ENCODE measurements at regions not wholly inside any gene's neighbourhood (a gene's known extent, or its start where the extent isn't known, plus 50 kb on each side); places are given as distances from the start of the nearest gene placed in this dataset.

DNA sequence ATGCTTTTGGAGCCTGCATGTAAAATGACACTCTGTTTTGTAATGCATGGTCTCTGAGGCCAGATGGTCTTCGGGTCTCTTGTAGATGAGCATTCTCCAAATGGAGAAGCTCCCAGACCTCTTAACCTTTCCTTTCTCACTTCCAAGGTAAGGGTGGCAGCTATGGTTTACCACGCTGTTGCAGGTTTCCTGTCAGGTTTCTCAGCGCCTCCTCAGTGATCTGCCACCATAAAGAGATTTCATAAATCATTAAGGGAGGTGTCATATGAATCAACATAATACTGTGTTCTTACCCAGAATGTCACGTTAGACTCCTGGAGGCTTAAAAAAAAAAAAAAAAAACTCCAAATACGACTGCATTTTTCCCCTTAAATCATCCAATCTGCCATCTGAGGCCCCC, 787.4 kb upstream of the EEF2KMT start:
- Mint-ChIP-seq H3K4me3 (no peak overlapping the region), H3K9me3 (peaks cover 5 to 9% of the 10 kb centered on the region in 2 donors), H3K27me3 (no peaks in the 10 kb centered on the region), H3K36me3 (ENCODE audit: insufficient read depth) (no peaks in the 10 kb centered on the region), H3K4me1 (ENCODE audit: low read depth in 2 of 2) (no peaks in the 10 kb centered on the region), H3K27ac (no peak overlapping the region)
- ATAC-seq (replicated peaks) = no peak
- no peak for DNase-seq

DNA sequence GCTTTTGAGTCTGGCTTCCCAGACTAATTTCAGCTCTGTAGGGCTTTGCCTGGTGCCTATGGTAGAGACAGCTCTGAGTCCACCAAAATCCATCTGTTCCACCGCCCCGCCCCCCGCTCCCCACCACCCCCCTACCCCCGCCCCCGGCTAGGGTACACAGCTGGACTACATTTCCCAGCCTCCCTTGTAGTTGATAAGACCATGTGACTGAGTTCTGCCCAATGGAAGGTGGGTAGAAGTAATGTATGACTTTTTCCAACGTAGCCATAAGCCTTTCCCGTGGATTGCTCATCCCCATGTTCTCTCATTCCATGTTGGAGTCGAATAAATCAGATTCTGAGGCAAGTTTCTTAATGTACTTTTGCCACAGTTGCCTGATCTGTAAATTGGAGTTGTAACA, 786.7 kb upstream of the EEF2KMT start:
- no peaks in the 10 kb centered on the region for H3K4me1 Mint-ChIP-seq (ENCODE audit: low read depth in 2 of 2)
- DNase-seq (no peak), ATAC-seq (replicated peaks) (no peak)
- H3K9me3 Mint-ChIP-seq = peaks cover 5% of the 10 kb centered on the region in 2 donors
- H3K27ac Mint-ChIP-seq = no peak overlapping the region
- no peaks in the 10 kb centered on the region for H3K36me3 Mint-ChIP-seq (ENCODE audit: insufficient read depth)
- H3K27me3 Mint-ChIP-seq = no peaks in the 10 kb centered on the region
- no peak overlapping the region for H3K4me3 Mint-ChIP-seq

DNA sequence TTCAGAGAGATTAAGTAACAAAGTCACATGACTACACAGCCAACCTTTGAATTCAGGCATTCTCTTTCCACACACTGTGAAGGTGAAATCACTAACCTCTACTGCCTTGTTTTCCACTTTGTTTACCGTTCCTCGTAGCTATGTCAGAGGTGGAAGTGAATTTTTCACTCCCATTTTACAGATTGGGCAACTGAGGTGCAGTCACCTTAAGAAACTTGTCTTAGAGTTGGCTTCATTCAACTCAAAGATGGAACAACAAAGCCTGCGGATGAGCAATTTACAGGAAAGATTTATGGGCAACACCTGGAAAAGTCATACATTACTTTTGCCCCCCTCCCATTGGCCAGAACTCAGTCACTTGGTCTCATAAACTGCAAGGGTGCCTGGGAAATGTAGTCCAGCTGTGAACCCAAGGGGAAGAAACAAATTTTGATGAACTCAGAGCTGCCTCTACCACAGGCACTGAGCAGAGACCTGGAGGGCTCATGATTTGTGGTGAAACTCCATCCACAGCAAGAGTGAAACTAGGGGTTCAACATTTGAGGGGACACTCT, 784.6 kb upstream of the EEF2KMT start:
- Mint-ChIP-seq H3K27me3 (no peaks in the 10 kb centered on the region), H3K4me3 (no peak overlapping the region), H3K4me1 (ENCODE audit: low read depth in 2 of 2) (no peaks in the 10 kb centered on the region), H3K36me3 (ENCODE audit: insufficient read depth) (no peaks in the 10 kb centered on the region), H3K27ac (no peak overlapping the region), H3K9me3 (peaks cover 0 to 5% of the 10 kb centered on the region in 2 donors)
- ATAC-seq (replicated peaks) (no peak), DNase-seq (no peak)

DNA sequence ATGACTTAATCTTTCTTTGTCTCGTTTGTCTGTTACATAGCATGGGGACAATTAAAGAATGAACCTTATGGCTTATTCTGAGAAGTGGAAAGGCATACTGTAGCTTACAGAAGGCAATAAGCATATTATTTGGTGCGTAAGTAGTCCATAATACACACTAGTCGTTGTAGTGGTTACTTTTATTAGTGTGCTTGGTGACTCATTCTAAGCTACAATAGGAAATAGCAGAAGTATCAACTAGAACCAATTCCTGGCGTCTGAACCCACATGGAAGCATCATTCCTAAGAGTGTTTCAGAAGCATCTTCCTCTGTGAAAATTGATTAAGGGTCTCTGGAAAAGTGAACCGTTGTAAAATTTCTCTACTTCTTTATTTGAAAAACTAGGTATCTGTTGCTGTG, 777.8 kb upstream of the EEF2KMT start:
- ATAC-seq (replicated peaks) (no peak), DNase-seq (no peak)
- H3K4me1 Mint-ChIP-seq (ENCODE audit: low read depth in 2 of 2) = no peaks in the 10 kb centered on the region
- no peaks in the 10 kb centered on the region for H3K36me3 Mint-ChIP-seq (ENCODE audit: insufficient read depth)
- H3K27ac Mint-ChIP-seq = no peak overlapping the region
- peaks cover 9 to 21% of the 10 kb centered on the region in 2 donors for H3K9me3 Mint-ChIP-seq
- no peaks in the 10 kb centered on the region for H3K27me3 Mint-ChIP-seq
- H3K4me3 Mint-ChIP-seq = no peak overlapping the region

DNA sequence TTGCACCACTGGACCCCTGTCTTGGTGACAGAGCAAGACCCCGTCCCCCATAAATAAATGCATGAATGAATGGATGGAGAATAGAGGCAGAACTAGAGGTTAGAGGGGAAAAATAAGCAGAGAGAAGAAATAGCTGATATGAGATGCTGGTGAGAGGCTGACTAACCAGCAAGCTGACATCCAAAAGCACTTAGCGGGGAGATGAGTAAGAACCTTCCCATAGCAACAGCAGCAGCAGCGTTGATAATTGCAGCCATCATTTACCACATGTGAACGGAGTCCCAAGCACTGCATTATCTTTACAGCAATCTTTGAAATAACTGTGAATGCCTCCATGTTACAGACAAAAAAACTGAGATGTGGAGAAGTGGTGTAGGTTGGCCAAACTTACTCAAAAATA, 777.3 kb upstream of the EEF2KMT start:
- ATAC-seq (replicated peaks) = no peak
- Mint-ChIP-seq H3K9me3 (peaks cover 9 to 21% of the 10 kb centered on the region in 2 donors), H3K27ac (no peak overlapping the region), H3K4me1 (ENCODE audit: low read depth in 2 of 2) (no peaks in the 10 kb centered on the region), H3K27me3 (no peaks in the 10 kb centered on the region), H3K36me3 (ENCODE audit: insufficient read depth) (no peaks in the 10 kb centered on the region), H3K4me3 (no peak overlapping the region)
- DNase-seq = no peak

DNA sequence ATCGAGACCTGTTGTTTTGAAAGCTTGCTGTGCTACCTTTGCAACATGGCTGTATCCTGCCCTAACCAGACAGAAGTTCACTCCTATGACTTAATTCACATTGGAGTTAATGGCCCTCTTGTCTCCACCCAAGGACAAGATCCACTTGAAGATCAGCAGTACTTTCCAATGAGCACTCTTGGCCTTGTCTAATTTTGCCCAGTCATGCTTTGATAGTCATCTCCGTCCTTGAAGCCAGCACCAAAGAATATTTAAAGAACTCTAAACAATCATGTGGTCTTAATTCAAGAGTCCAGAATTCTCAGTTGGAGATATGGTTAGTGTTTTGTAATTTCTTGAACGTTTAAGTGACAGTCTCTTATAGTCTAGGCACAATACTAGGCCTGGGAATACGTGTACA, 775.6 kb upstream of the EEF2KMT start:
- no peaks in the 10 kb centered on the region for H3K27me3 Mint-ChIP-seq
- peaks cover 9 to 21% of the 10 kb centered on the region in 2 donors for H3K9me3 Mint-ChIP-seq
- no peak for ATAC-seq (replicated peaks)
- DNase-seq = no peak
- H3K4me1 Mint-ChIP-seq (ENCODE audit: low read depth in 2 of 2) = no peaks in the 10 kb centered on the region
- no peak overlapping the region for H3K4me3 Mint-ChIP-seq
- no peaks in the 10 kb centered on the region for H3K36me3 Mint-ChIP-seq (ENCODE audit: insufficient read depth)
- no peak overlapping the region for H3K27ac Mint-ChIP-seq

DNA sequence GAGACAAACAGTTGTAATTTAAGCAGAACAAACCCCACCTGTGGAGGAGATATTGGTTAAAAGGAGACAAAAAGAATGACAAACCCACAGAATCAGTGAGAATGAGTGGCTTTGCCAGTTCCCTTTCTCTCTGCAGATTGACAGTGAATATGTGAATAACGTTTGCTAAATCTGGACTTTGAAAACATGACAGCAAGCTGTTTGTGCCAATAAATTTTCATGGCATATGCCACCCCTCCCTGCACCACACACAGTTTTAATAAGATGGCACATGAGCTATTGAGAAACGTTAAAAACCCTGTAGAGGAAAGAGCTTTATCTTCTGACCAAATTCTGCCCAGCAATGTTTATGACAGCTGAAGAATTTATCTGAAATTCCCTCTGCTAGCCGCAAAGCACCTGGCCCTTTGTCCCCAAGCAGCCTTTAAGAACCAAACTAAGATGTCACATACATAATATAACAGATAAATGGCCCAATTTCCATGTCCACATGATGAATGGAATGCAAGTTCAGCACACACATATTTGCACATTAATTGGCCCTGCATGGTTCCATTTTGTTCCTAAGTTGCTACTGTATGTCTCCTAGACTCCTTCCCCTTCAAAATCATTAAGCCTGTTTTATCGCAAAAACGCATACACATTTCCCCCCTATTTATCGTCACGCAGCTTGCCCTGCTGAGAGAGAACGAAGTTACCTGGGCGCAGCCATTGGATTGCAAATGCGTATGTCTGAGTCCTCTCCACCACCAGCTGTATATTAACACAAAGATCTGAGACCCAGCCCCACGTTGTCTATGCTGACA, 773.5 kb upstream of the EEF2KMT start:
- Mint-ChIP-seq H3K4me3 (no peak overlapping the region), H3K4me1 (ENCODE audit: low read depth in 2 of 2) (no peaks in the 10 kb centered on the region), H3K9me3 (peaks cover 11 to 15% of the 10 kb centered on the region in 2 donors), H3K27ac (no peak overlapping the region), H3K36me3 (ENCODE audit: insufficient read depth) (no peaks in the 10 kb centered on the region), H3K27me3 (no peaks in the 10 kb centered on the region)
- no peak for DNase-seq
- no peak for ATAC-seq (replicated peaks)

DNA sequence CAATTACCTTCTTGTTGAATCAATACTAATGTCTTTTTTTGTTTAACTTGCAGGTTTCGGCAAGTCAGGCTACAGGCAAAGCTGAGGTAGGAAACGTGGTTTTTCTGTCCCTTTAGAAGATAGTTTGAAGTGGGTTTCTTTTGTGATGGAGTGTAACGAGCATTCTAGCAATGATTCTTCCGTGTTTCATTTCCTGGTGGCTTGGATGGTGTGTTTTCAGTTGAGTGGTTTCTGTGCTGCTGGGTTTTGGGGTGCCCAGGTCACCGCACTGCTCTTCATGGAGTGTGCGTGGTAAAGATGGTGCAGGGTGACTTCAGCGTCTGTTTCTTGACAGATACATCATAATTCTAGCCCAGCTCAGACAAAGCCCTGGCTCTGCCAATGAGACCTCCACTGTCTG, 769.7 kb upstream of the EEF2KMT start:
- DNase-seq (no peak), ATAC-seq (replicated peaks) (no peak)
- H3K4me1 Mint-ChIP-seq (ENCODE audit: low read depth in 2 of 2) = no peaks in the 10 kb centered on the region
- H3K9me3 Mint-ChIP-seq = peaks cover 0 to 2% of the 10 kb centered on the region in 2 donors
- H3K4me3 Mint-ChIP-seq = no peak overlapping the region
- H3K27ac Mint-ChIP-seq = no peak overlapping the region
- H3K27me3 Mint-ChIP-seq = no peaks in the 10 kb centered on the region
- no peaks in the 10 kb centered on the region for H3K36me3 Mint-ChIP-seq (ENCODE audit: insufficient read depth)

DNA sequence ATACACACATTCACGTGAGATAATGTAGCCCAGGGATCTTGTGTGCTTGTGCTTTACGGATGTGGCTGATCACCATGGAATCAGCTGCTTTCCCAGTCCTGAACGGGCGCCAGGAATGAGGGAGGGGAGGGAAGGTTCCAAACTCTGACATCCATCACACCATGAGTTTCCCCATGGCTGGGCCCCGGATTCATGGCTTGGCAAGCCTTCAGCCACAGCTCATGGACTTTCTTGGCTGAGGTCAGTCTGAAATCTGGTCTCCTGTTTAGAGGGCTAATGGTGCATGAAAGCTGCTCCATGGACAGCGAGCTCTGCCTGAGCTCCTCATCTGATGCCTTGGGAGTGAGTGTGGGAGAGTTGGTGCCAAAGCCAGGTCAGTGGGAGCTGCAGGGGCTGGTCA, 767.6 kb upstream of the EEF2KMT start:
- no peaks in the 10 kb centered on the region for H3K4me1 Mint-ChIP-seq (ENCODE audit: low read depth in 2 of 2)
- H3K9me3 Mint-ChIP-seq = peaks cover 0 to 9% of the 10 kb centered on the region in 2 donors
- H3K27me3 Mint-ChIP-seq = no peaks in the 10 kb centered on the region
- ATAC-seq (replicated peaks) = no peak
- no peak for DNase-seq
- H3K27ac Mint-ChIP-seq = no peak overlapping the region
- no peak overlapping the region for H3K4me3 Mint-ChIP-seq
- no peaks in the 10 kb centered on the region for H3K36me3 Mint-ChIP-seq (ENCODE audit: insufficient read depth)

DNA sequence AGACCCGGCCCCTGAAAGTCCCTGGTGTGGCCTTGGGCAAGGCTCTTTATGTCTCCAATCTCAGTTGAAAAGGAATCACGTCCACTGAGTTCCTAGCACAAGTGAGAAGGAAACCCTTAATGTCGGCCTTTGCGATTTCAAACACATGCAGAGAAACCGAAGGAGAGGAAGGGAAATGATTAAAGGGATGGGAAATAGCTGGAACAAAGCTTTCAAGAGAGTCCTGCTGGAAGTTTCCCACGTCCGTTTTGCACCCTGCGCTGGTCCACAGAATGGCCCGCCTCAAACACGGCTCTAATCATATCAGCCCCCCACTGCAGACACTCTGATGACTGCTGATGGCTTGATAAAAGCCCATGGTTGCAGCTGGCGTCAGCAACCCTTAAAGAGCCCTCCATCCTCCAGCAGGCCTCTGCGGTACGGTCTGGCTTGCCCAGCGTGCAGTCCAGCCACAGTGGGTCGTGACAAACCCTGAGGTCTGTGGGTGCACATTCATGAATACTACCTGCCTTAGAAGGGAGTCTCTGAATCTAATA, 765.5 kb upstream of the EEF2KMT start:
- no peak for ATAC-seq (replicated peaks)
- Mint-ChIP-seq H3K9me3 (peaks cover 0 to 13% of the 10 kb centered on the region in 2 donors), H3K27me3 (no peaks in the 10 kb centered on the region), H3K36me3 (ENCODE audit: insufficient read depth) (no peaks in the 10 kb centered on the region), H3K4me3 (no peak overlapping the region), H3K27ac (no peak overlapping the region), H3K4me1 (ENCODE audit: low read depth in 2 of 2) (no peaks in the 10 kb centered on the region)
- no peak for DNase-seq

DNA sequence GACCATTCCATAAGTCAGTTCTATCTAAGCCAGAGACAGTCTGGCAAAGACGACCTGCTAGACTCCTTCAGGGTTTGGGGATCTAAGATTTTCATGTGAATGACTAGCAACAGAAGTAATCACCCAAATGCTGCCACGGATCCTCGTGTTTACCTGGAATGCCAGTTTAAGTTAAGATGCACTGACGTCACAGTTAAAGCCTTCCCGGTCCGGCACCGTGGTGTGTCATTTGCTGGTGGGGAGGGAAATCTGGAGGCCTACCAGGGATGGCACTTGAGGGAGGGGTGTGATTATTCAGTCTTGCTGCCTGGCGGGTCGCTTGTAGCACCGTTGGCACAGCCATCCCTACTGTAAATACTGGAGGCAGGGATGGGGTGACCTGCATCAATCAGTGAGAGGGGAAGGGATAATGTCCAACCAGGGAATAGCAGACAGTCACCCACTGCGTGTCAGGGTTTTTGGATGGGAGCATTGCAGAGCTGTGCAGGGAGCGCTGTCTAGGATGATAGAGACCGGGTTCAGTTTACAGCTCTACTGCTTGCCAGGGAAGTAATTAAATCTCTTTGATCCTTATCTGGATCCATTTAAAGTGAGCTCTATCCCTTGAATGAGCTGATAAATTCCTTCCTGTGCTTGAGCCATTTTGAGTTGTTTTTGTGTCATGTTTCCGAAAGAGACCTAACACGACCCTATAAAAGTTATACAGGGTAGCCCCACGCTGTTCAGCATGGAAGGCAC, 764.7 kb upstream of the EEF2KMT start:
- peaks cover 0 to 12% of the 10 kb centered on the region in 2 donors for H3K9me3 Mint-ChIP-seq
- no peak for ATAC-seq (replicated peaks)
- H3K4me1 Mint-ChIP-seq (ENCODE audit: low read depth in 2 of 2) = no peaks in the 10 kb centered on the region
- DNase-seq = no peak
- H3K27ac Mint-ChIP-seq = no peak overlapping the region
- no peaks in the 10 kb centered on the region for H3K36me3 Mint-ChIP-seq (ENCODE audit: insufficient read depth)
- no peaks in the 10 kb centered on the region for H3K27me3 Mint-ChIP-seq
- no peak overlapping the region for H3K4me3 Mint-ChIP-seq

DNA sequence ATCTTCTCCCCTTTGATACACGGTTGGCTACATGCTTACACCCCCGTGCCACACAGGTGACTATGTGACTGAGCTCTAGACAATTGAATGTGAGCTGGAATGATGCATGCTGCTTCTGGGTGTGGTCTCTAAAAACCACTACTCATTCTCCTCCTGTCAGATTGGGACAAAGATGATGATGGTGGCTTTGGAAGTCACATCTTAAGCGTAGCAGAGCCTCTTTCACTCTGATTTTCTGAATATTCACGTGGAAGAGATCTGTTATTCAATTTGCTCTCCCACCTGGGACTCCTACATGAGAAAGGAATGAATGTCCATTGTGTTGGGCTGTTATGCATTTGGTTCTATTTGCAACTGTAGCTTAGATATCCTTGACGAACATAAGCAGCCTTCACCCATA, 763.6 kb upstream of the EEF2KMT start:
- Mint-ChIP-seq H3K27me3 (no peaks in the 10 kb centered on the region), H3K27ac (no peak overlapping the region), H3K4me3 (no peak overlapping the region), H3K4me1 (ENCODE audit: low read depth in 2 of 2) (no peaks in the 10 kb centered on the region), H3K36me3 (ENCODE audit: insufficient read depth) (no peaks in the 10 kb centered on the region), H3K9me3 (peaks cover 0 to 11% of the 10 kb centered on the region in 2 donors)
- ATAC-seq (replicated peaks) (no peak), DNase-seq (no peak)

DNA sequence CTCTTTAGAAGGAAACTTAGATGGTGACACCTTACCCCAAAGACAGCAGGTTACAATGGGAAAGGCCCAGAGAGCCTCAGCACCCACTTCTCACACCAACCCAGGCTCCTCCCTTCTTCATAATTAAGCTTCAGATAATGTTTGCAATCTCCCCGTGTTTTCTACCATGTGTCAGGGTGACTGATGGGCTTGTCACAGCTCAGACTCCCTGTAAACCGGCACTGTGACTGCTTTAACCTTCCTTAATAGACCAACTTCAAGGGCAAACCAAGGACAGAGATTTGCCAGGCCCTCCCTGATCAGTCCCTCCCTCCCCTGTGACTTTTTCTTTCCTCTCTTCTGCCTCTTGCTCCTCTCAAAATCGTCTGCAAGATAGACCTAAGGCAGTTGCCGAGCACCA, 760.6 kb upstream of the EEF2KMT start:
- Mint-ChIP-seq H3K4me3 (no peak overlapping the region), H3K4me1 (ENCODE audit: low read depth in 2 of 2) (no peaks in the 10 kb centered on the region), H3K27me3 (no peaks in the 10 kb centered on the region), H3K36me3 (ENCODE audit: insufficient read depth) (no peaks in the 10 kb centered on the region), H3K9me3 (peaks cover 0 to 11% of the 10 kb centered on the region in 2 donors), H3K27ac (no peak overlapping the region)
- no peak for ATAC-seq (replicated peaks)
- DNase-seq = no peak

DNA sequence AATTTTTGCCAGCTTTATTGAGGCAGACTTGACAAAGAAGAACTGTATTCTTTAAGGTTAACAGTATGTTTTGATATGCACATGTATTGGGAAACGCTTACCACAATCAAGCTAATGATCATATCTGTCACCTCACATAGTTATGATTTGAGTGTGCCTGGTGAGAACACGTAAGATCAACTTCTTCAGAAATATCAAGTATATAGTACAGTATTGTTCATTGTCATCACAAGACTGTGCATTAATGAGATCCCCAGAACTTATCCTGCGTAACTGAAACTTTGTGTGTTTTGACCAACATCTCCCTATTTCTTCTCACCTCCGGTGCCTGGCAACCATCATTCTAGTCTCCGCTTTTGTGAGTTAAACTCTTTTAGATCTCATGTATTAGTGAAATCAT, 756.4 kb upstream of the EEF2KMT start:
- H3K27ac Mint-ChIP-seq = no peak overlapping the region
- no peaks in the 10 kb centered on the region for H3K36me3 Mint-ChIP-seq (ENCODE audit: insufficient read depth)
- H3K4me3 Mint-ChIP-seq = no peak overlapping the region
- DNase-seq (no peak), ATAC-seq (replicated peaks) (no peak)
- H3K27me3 Mint-ChIP-seq = no peaks in the 10 kb centered on the region
- peaks cover 0 to 10% of the 10 kb centered on the region in 2 donors for H3K9me3 Mint-ChIP-seq
- H3K4me1 Mint-ChIP-seq (ENCODE audit: low read depth in 2 of 2) = no peaks in the 10 kb centered on the region
